D721Med (cell line): ENCODE measurements at regions not wholly inside any gene's neighbourhood (a gene's known extent, or its start where the extent isn't known, plus 50 kb on each side); places are given as distances from the start of the nearest gene placed in this dataset.
A peak's percentile ranks its signal among the peaks of the same experiment; 100 is the strongest.

Source experiments
- DNase-seq: peaks from one replicate; pipeline ENCODE4 v3.0.0; 2011; ENCODE audit warnings: low spot score; ENCODE audit not compliant: insufficient read length
- FAIRE-seq: peaks from 2 replicates; lab custom pipeline; 2011; peaks lifted over from hg19 to GRCh38; lab: Jason Lieb, UNC
- CTCF ChIP-seq: IDR thresholded peaks from 2 replicates; pipeline ENCODE4 v1.5.1; 2012; ENCODE audit warnings: mild to moderate bottlenecking, control low read depth; ENCODE audit not compliant: insufficient read depth; ENCODE audit errors: missing control alignments

DNA sequence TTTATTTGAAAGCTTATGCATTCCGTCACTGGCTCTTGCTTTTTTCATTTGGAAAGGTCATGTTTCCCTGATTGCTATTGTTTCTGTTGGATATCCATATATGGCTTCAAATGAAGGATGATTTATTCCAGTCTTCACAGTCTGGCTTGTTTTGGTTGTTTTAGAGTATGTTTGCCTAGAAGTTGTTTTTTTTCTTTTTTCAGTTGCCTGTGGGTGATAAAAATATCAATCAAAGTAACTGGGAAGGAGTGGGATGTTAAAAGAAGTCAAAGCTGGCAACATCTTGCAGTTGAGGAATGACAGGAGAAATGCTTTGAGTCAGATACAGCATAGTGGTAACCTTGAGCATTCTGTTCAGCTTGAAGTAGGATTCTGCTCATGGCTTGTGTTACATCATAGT lies 610.5 kb downstream of the PLOD2 start:
- no peak for FAIRE-seq
- DNase-seq = no peak
- TF ChIP-seq CTCF = no peak

- DNase-seq (no peak), FAIRE-seq (no peak)
- TF ChIP-seq CTCF = no peak
Observed at GRCh38 chr3:145557405-145557804, 603.6 kb downstream of the PLOD2 start.

DNA sequence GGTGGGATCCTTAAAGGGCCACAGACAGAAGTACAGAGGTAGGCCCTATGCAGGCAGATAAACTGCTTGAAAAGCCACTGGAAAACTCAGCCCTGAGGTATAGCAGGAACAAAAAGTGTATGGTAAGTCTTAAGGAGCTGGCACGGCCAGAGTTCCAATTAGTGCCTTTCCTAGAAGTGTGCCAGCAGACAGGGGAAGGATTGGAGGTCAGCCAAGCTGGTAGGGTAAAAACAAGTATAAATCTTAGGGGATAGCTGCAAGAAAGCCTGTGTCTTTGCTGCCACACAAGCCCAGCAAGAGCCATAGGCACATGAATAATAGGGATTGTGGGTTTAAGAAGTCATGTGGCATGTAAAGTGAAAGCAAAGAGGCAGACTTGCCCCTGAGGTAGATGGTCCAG lies 582.5 kb downstream of the PLOD2 start:
- DNase-seq (no peak), FAIRE-seq (no peak)
- TF ChIP-seq CTCF = no peak

- no peak for TF ChIP-seq CTCF
- DNase-seq = no peak
Observed at GRCh38 chr3:145581694-145582093, 579.3 kb downstream of the PLOD2 start.

DNA sequence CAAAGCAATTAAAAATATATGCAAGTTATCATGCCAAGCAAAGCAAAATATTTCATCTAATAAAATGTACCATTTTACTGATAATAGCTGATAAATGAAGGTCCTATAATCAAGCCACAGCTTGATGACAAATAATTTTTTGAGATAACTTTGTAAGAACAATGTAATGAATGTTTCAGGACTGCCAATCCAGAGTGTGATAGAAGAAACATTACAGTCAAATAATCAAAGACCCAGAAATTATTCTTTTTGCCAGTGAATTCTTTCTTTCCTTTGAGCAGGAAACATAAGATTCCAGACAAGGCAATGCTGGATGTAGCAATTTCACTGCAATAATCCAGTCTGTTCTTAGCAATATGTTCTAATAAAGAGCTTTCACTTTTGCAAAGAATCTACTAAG lies 556.1 kb downstream of the PLOD2 start:
- no peak for TF ChIP-seq CTCF
- FAIRE-seq = no peak
- DNase-seq = no peak

More at GRCh38 chr3:145581694-145582093, 579.3 kb downstream of the PLOD2 start:
- FAIRE-seq = peak; percentile 29

GRCh38 chr3:145620002-145620401 lies 541.0 kb downstream of the PLOD2 start:
- no peak for TF ChIP-seq CTCF
- no peak for FAIRE-seq
- no peak for DNase-seq

- no peak for TF ChIP-seq CTCF
- DNase-seq = no peak
- FAIRE-seq = no peak
Observed at GRCh38 chr3:145620486-145620885, 540.5 kb downstream of the PLOD2 start.
